Stimulated activated CD4-positive, alpha-beta T cell treated with anti-CD3 and anti-CD28 coated beads, Interleukin-4, amount 100 ng/mL, for 24 hours (primary cell): ENCODE measurements at regions not wholly inside any gene's neighbourhood (a gene's known extent, or its start where the extent isn't known, plus 50 kb on each side); places are given as distances from the start of the nearest gene placed in this dataset.
"Not testable (repeated sequence)": the region's sequence is repeated elsewhere in the genome, so short reads cannot be mapped to it uniquely, and the experiment has no call there.

Experiments used
- DNase-seq: peaks from one replicate; pipeline ENCODE4 v3.0.0-alpha.2; 2020

- DNase-seq = not testable (repeated sequence)
These were observed 67.0 kb upstream of the LYZL2 start for GRCh38 chr10:30696416-30697185.

GRCh38 chr10:30695481-30696236, 66.1 kb upstream of the LYZL2 start:
- DNase-seq = peak; percentile 82

- no peak for DNase-seq
These were observed 65.1 kb upstream of the LYZL2 start for GRCh38 chr10:30694518-30695228.

GRCh38 chr10:30691639-30692015, 62.1 kb upstream of the LYZL2 start:
- no peak for DNase-seq

GRCh38 chr10:30690948-30691638, 61.5 kb upstream of the LYZL2 start:
- not testable (repeated sequence) for DNase-seq

- no peak for DNase-seq
These were observed 58.9 kb upstream of the LYZL2 start for GRCh38 chr10:30688456-30688855.

GRCh38 chr10:30687698-30688213, 58.2 kb upstream of the LYZL2 start:
- DNase-seq = peak; percentile 88

- no peak for DNase-seq
These were observed 57.2 kb upstream of the LYZL2 start for GRCh38 chr10:30686708-30687107.

- DNase-seq = no peak
These were observed 53.9 kb upstream of the LYZL2 start for GRCh38 chr10:30683496-30683895.

- DNase-seq = peak; percentile 84
These were observed 53.0 kb upstream of the LYZL2 start for GRCh38 chr10:30682377-30683199.

- DNase-seq = no peak
These were observed 51.4 kb upstream of the LYZL2 start for GRCh38 chr10:30680908-30681307.
